Sigmoid colon (tissue), 4 donors: ENCODE measurements at regions not wholly inside any gene's neighbourhood (a gene's known extent, or its start where the extent isn't known, plus 50 kb on each side); places are given as distances from the start of the nearest gene placed in this dataset.

Experiments
- CTCF ChIP-seq, 4 experiments: fragments of 450-650 bp in 3 of 4; fragments of 200-600 bp in 1 of 4; IDR thresholded peaks; one replicate each; pipeline ENCODE4 v1.5.1; 2016 to 2019; ENCODE audit warnings: antibody characterized with exemption in 4 of 4, mild to moderate bottlenecking in 3 of 4, moderate library complexity in 2 of 4
- EP300 ChIP-seq, 4 donors: sonication (generic); formaldehyde crosslinking; IDR thresholded peaks; one replicate each; pipeline ENCODE4 v1.6.1; 2017; ENCODE audit warnings: antibody characterized with exemption in 4 of 4
- POLR2A ChIP-seq, 2 donors: fragments of 450-650 bp; IDR thresholded peaks; one replicate each; pipeline ENCODE4 v1.6.1; 2016; ENCODE audit warnings: antibody characterized with exemption in 2 of 2, mild to moderate bottlenecking in 2 of 2, moderate library complexity in 2 of 2
- POLR2AphosphoS5 ChIP-seq, 4 donors: sonication (generic); formaldehyde crosslinking; IDR thresholded peaks; one replicate each; pipeline ENCODE4 v1.6.1; 2017; ENCODE audit warnings: antibody characterized with exemption in 4 of 4

- TF ChIP-seq POLR2A (IDR thresholded peaks at IDR 0.05), result no peak
- no peak for TF ChIP-seq CTCF (IDR thresholded peaks at IDR 0.05)
- TF ChIP-seq EP300 (IDR thresholded peaks at IDR 0.05), result no peak
- no peak for TF ChIP-seq POLR2AphosphoS5 (IDR thresholded peaks at IDR 0.05)
Observed at GRCh38 chr6:28725274-28725809, 198.4 kb downstream of the TRIM27 start.
